ENCODE measurements at regions not wholly inside any gene's neighbourhood (a gene's known extent, or its start where the extent isn't known, plus 50 kb on each side); places are given as distances from the start of the nearest gene placed in this dataset.
"Not testable (repeated sequence)": the region's sequence is repeated elsewhere in the genome, so short reads cannot be mapped to it uniquely, and the experiment has no call there.

DNA sequence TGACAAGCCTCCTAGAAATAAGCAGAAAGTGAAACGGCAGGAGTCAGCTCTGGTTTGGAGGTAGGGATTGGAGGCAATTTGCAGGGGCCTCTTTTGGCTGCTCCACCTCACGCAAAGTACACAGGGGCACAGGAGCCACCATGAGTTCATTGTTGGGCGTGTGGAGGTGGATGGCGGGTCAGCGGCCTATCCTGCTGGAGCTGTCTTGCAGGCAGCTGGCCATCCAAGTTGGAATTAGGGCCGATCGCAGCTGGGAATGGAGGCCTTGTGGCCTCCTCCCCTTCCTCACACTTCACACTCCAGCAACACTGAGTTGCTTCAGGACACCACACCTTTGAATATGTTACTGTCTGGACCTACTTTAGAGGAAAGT is 171.5 kb downstream of the MYCN start:
- no peak for DNase-seq

DNA sequence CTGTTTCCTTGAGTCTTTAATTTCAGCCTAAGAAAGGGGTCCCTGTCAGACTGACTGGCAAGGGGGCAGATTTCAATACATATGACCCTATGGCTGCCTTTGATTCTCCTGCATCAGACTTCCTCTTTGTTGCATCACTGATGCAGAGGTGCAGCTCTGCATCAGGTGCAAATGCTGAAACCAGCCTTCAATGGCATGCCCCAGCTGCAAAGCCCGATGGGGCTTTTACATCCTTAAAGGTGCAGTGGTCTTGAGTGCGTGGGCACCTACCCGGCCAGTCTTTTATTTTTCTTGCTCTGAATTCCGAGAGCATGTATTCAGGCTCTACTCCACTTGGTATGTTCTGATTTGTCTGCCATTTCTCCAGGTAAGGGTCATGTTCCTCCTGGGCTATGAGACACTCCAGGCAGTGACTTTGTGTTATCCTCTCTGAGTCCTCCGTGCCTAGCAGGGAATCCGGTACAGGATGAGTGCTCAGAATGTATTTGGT is 169.5 kb downstream of the MYCN start:
- DNase-seq = no peak

DNA sequence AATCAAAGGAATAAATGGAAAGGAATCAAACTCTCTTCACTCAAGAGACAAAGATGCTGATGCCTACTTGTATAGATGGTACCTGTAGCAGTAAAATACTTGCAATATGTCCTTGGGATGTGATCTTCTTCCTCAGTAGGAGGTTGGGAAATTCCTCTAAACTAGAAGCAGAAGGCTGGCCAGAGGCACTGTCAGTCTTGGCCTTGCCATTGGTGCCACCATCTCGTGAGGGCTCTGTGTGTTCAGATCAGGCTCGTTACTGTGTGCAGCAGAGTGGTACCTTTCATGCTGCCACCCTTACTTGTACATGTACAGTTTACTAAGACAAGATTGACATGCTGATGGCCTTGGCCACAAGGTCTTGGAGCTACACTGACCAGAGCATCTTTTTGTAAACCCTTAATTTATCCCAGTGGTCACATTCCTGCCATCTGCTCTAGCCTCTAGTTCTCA is 169.0 kb downstream of the MYCN start:
- DNase-seq = no peak

DNA sequence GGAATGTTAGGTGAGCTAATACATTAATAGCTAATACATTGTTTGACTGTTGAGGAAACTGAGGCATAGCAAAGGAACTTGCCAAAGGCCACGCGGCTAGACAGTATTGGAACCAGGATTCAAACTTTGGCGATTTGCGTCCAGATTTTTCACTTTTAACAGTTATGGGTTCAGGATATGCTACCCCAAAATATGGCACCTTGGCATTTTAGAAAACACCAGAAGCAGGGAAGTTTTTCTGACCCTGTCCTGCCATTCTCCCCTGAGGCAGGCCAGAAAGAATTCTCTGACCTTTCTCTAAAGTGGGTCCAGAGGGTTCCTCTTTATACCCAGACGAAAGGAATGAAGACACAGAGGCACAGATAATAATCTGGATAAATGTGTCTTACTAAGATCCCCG is 166.9 kb downstream of the MYCN start:
- DNase-seq = no peak

DNA sequence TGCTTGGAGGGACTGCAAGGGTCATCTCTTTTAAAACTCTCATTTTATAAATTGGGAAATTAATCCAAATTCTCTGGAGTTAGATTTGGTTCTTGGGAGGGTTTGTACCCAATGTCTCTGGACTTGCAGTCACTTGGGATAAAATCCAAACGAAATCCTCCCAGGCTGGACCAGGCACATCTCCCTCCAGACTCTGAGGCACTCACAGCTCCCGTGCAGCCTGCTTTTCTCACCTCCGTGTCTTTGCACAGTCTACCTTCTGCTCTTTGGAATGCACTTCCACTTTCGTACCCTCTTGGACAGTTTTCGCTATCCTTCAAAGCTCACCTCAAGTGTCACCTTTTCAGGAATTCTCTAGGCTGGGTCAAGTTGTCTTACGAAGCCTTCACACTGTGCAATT is 166.3 kb downstream of the MYCN start:
- DNase-seq = no peak

DNA sequence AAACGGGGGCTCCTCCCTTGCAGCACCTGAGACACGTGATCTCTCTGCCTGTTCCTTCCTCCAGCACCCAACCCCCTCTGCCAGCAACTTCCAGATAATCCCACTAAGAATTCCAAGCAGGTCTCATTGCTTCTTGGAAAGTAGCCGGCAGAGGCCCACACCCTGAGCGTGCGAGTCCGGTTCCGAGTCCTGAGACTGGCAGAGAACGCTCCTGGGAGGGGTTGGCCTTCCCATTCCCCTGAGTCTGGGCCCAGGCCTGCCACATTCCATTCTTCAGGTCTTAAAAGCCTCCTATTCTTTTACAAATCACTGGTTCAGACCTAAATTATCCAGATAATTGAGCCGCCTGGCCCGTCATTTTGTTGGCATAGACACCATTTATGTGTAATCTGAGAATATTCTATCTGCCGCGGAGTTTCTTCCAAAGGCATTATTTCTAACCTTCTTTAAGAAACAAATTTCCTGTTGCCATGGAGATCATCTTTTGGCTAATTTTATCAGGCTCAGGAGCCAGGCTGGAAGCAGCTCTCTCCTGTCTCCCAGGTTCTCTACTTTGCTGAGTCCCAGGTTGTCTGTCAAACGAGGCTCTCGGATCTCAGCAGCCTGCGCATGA is 165.4 kb downstream of the MYCN start:
- DNase-seq = no peak

DNA sequence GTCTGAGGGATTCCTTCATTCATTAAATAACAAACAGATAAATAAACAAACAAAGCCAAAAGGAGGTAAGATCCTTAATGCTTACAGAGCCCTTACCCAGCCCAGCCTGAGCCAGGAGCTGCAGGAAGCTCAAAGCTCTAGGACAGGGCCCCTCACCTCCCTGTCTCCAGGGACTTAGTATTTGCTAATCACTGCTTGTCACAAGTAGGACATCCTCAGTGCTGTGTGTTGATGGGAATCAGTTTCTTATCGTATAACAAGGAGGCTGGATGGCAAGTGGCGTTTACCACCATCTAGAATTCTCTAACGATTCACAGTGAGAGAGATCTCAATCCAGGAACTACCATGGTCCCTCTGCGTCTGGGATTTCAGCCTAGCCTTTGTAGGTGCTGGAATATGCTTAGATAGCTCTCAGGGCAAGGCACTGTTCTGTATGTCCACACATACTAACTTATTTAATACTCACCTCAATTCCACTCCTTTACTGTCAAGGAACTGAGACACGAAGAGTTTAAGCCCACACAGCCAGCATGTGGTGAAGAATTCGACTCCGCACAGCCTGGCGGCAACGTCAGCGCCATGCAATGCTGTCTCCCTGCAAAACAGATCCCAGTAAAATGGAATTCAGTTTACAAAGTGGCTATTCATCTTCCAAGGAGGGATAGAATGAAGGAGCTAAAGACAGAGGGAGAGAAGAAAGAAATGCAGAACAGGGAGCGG is 164.8 kb downstream of the MYCN start:
- DNase-seq = no peak

DNA sequence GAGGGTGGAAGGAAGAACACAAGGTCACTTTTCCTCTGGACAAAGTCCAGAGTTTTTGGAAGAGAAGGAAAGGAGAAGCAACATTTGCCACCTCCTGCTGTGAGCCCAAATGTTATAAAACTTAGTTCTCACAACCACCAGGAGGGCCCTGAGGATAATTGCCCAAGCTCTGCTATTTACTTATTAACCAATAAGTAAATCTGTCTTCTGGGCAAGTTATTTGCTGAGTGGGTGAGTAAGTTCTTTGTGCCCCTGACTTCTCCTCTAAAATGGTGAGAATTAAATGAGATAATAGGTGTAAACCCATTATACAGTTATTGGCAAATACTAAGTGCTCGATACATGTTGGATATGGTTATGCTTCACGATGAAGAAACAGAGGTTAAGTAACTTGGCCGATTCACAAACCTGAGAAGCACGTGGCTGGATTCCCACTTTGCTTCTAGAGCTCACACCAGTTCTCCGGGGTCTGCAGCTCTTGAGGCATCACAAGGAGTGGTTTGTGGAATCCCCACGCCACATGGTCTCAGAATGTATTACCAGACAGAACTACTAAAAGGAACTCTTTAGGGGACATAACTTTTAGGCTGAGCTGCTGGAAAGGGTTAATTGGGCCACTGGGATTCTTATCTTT is 164.1 kb downstream of the MYCN start:
- no peak for DNase-seq

DNA sequence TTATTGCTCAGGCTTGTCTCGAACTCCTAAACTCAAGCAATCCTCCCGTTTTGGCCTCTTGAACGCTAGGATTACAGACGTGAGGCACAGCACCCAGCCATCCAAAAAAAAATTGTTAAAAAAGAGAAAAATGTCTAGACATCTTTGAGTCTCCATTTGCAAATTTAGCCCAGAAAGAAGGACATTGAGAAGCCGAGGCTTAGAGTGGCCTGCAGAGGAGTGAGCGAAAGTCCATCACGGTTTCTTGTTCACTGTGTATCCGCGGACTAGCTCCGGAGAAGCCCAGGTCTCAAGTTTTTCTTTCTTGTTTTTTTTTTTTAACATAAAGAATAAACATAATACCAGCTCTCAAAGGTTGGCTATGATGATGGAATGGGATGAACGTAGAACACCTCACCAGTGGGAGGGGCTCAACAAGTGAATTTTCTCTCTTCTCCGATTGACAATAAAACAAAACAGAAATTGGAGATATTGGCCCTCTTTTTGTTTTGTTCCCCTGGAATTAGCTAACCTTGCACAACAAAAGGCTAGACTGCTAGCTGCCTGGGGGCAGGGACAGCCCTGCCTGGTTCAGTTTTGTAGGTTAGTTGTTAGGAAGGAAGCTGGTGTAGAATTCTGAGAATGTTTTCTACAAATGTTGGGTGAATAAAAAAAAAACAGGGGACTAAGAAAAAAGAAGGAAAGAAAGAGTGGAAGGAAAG is 163.4 kb downstream of the MYCN start:
- DNase-seq = no peak

DNA sequence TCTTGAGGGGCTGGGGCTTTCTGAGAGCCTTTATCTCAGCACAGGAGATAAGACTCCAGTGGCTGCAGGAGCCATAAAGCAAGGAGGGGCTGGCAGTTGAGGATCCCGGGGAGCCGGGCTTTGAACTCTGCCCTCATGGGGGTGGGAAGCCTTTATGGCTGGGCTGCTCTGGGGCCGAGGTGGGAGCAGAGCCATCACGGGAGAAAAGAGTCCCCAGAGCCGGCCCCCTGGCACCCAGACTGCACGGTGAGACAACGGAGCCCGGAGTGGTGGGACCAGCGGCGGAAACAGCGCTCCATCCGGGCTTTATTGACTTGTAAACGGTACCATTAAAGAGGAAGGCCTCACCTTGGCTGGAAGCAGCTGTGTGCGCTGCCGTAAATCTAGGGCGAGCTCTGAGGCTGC is 162.6 kb downstream of the MYCN start:
- DNase-seq = no peak

DNA sequence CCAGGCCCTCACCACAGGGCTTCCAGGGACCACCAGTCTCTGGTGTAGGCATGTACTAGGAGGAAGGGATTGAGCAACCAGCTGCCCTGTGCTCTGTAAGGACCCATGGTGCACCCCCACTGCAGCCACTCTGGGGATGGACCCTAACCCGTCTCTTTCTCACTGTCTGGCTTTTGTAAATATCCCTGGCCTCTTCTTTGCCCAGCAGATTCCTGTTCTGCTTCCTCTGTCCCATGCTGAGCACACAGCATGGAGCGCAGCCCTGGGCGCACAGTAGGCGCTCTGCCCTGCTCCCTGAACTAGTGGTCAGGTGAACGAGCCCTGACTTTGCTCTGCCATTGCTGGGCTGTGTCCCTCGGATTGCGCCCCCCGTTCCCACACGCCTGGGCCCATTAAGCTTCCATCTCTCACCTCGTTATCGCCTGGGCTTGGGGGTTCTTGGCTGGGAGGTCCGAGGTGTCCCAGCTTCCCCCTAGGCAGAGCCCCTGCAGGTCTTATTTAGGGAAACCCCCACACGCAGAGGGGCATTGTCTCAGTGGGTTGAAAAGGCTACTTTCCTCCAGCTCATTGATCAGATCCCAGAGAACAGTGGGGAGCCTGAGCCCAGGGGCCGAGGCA is 162.1 kb downstream of the MYCN start:
- no peak for DNase-seq

DNA sequence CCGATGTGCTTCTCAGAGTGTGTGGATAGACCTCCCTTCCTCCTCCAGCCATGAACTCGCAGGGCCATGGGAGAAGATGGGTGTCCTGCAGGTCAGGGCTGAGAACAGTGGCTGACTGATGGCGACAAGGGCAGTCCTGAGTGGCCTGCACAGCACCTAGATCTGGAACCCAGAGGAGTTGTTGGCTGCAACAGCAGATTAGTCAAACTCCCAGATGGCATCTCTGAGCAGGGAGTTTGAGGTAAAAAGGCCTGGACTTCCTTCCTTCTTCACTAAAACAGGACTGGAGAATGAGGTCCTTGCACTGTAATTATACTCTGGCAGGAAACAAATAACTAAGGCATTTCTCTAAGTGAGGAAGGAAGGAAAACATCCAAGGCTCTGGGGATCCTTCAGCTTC is 160.8 kb downstream of the MYCN start:
- DNase-seq = no peak

DNA sequence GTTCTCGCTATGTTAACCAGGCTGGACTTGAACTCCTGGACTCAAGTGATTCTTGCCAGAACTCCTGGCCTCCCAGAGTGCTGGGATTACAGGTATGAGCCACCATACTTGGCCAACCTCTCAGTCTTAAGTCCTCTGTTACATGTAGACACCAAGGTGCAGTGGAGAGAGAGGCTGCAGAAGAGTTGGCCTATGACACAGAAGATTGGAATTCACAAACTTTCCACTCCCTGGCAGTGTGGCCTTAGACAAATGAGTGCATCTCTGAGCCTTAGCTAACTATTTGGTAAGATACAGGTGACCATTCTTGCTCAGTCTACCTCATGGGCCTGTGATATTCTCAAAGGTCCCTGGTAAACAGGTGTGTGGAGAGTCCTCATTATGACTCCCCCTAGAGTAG is 159.7 kb downstream of the MYCN start:
- DNase-seq = no peak

DNA sequence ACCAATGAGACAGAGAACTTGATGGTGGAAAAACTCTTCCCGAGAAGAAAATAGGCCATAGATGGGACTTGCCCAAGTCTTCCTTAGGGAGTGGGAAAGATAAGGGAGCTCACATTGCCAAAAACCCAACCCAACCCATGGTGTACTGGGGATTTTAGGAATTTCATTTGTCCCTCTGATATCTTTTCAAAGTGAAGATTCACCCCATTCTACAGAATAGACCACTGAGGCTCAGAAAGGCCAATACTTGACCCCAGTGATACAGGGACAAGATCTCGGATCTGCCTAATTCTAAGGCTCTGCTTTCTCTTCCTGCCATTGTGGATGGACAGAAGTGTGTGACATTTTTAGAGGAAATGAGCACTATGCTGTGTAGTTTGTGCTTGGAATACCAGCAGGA is 159.0 kb downstream of the MYCN start:
- no peak for DNase-seq

DNA sequence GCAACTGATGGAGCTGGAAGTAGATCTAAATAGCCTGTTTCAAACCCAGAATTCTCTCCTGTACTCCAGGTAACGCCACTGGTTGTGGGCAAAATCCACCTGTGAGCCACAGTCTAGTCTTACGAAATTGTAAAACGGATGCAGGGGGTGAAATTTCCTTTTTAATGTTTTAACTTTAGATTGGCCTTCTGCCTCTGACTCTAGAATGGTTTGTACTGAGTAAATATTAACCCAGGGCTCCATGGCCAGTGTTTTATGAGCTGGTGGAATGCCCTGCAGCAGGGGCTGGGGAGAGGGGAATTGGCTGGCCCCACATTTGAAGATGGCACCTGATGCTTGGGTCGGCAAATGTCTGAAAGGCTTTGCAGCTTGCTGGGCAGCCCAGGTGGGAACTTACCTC is 156.6 kb downstream of the MYCN start:
- DNase-seq = no peak

DNA sequence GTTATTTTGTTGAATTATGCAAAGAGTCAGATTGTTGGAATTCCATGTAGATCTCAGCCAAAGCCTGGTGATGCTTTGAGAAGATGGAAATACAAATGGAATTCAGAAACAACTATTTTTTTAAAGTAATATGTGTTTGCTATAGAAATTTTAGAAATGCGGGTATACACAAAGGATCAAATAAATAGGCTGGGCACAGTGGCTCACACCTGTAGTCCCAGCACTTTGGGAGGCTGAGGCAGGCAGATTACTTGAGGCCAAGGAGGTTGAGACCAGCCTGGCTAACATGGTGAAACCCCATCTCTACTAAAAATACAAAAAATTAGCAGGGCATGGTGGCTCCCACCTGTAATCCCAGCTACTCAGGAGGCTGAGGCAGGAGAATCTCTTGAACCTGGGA is 155.1 kb downstream of the MYCN start:
- DNase-seq = not testable (repeated sequence)

DNA sequence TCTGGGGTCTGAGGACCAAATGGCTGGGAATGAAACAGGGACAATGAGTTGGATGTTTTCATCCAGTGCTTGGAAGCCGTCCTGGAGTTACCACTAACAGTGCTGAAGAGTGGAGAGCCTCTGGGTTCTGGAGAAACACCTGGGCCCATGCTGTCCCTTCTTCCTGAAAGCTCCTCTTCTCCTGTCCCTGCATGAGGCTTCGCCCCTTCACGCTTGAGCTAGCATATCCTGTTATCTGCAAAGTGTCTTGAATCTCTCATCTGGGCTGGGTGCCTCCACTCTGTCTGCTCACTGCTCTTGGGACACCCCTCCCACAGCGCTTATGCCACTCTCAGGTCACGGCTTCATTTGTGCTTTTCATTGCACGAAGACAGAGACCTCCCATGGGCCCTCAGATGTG is 154.5 kb downstream of the MYCN start:
- no peak for DNase-seq

DNA sequence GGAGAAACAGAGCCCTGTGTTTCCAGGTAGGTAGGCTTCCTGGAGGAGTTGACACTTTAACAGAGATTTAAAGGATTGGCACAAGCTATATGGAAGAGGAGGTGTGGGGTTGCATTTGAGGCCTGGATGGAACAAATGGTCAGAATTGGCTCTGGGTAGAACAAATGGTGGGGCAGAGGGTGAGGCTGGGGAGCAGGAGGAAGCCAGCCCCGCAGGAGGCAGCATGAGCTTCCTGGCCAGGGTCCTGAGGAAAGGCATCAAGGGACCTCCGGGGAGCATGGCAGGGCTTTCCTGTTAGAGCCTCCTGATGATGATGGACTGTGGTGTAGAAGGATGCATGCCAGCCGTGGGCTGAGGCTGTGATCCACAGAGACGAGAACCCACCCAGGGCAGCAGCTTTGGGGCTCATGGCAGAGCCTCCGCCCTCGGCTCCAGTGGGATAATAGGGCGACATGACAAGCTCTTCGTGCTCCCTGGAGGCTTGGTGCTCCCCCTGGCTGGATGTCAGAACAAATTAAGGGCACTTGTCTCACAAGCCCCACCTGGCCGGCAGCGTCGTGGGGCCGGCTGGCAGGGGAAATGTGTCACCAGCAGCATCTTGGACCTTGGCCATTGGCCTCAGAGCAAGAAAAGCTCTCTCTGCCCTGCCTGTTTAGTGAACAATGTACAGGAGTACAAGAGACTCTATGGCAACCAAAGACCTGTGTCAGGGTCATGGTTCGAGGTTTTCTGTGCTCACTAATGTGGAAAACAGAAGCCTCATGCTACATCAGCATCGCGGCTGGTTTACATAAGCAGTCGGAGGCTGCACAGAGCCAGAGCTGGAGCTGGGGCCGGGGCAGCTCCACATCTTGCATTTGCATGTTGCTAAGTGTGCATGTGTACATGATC is 153.5 kb downstream of the MYCN start:
- DNase-seq = no peak

DNA sequence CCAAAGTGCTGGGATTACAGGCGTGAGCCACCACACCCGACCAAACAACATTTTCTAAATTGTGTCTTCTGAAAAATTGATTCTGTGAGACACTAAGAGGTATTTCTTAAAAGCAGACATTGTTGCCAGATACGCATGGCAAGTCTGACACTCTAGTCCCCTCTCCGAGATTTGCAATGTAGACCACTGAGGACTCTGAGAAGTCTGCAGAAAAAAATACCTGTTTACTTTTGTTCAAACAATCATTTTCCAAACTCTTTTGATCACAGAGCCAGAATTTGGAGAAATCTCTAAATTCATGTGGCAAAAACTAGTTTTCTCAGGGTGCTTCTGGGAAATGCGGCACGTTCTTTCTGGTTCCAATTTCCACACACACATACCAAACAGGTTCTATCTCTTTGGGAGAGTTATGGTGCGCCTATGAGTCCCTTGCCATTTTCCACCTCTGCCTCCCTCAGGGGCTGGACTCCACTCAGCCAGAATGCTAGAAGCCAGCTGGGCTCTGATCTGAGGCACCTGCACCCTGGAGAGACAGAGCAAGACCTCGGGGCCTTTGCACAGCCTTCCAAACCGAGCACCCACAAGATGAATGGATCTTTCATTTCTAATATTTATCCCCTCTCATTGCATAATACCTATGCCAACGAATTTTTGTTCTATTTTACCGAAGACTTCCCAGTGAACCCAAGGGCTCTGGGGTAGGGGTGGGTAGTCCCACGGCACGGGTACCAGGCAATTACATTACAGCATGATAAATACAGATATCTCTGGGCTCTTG is 152.7 kb downstream of the MYCN start:
- no peak for DNase-seq

DNA sequence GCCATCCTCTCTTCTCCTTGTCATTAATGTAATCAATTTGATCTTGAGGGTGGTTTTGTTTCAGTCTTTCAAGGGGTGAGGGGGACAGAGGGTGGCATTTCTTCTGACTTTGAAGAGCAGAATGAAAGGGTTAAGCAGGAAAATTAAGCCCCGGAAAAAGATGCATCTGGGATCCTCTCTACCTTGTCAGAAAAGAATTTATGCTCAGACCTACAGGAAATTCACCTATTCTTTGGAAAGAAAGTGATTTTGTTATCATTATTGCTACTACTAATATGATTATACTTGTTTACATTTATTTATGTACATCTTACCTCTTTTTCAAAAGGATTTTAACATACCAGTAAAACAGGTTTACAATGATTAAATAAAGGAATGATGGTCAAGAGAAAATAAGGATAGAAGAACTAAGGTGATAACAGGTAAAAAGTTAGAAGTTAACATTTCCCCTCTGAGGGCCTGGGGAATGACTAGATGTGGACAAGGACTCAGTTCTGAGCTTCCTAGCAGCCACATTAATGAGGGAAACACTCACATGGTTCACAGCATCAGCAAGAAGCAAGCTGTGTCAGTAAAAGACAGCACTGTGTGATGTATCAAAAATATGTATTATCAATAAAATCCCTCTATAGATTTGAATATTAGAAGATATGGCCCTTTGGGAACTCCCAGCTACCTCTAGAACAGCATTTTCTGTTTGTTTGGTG is 151.4 kb downstream of the MYCN start:
- DNase-seq = no peak
